ENCODE measurements at regions not wholly inside any gene's neighbourhood (a gene's known extent, or its start where the extent isn't known, plus 50 kb on each side); places are given as distances from the start of the nearest gene placed in this dataset.

- no peak overlapping the region for H3K4me3 ChIP-seq (ENCODE audit: low read length in 2 of 2)
- H3K4me1 ChIP-seq (ENCODE audit: control insufficient read depth, insufficient read depth, low read length): no peaks in the 10 kb centered on the region
- no peaks in the 10 kb centered on the region for H3K27me3 ChIP-seq (ENCODE audit: control insufficient read depth in 1 of 2, insufficient read depth in 2 of 2, low read length in 2 of 2)
- no peaks in the 10 kb centered on the region for H3K36me3 ChIP-seq (ENCODE audit: control insufficient read depth in 2 of 2, insufficient read depth in 2 of 2, low read length in 2 of 2)
- no peak overlapping the region for H3K27ac ChIP-seq (ENCODE audit: low read length)
- H3K9ac ChIP-seq (ENCODE audit: low read length in 2 of 2): no peak overlapping the region
- H3K9me3 ChIP-seq (ENCODE audit: control insufficient read depth in 2 of 2, low read length in 2 of 2): no peaks in the 10 kb centered on the region
Observed at GRCh38 chr13:47350334-47351124, 453.7 kb upstream of the HTR2A start.

- Histone ChIP-seq H3K4me1 (ENCODE audit: control insufficient read depth, insufficient read depth, low read length) (no peaks in the 10 kb centered on the region), H3K9me3 (ENCODE audit: control insufficient read depth in 2 of 2, low read length in 2 of 2) (no peaks in the 10 kb centered on the region), H3K4me3 (ENCODE audit: low read length in 2 of 2) (no peak overlapping the region), H3K36me3 (ENCODE audit: control insufficient read depth in 2 of 2, insufficient read depth in 2 of 2, low read length in 2 of 2) (no peaks in the 10 kb centered on the region), H3K9ac (ENCODE audit: low read length in 2 of 2) (no peak overlapping the region), H3K27me3 (ENCODE audit: control insufficient read depth in 1 of 2, insufficient read depth in 2 of 2, low read length in 2 of 2) (no peaks in the 10 kb centered on the region), H3K27ac (ENCODE audit: low read length) (no peak overlapping the region)
Observed at GRCh38 chr13:47349211-47349610, 452.4 kb upstream of the HTR2A start.

DNA sequence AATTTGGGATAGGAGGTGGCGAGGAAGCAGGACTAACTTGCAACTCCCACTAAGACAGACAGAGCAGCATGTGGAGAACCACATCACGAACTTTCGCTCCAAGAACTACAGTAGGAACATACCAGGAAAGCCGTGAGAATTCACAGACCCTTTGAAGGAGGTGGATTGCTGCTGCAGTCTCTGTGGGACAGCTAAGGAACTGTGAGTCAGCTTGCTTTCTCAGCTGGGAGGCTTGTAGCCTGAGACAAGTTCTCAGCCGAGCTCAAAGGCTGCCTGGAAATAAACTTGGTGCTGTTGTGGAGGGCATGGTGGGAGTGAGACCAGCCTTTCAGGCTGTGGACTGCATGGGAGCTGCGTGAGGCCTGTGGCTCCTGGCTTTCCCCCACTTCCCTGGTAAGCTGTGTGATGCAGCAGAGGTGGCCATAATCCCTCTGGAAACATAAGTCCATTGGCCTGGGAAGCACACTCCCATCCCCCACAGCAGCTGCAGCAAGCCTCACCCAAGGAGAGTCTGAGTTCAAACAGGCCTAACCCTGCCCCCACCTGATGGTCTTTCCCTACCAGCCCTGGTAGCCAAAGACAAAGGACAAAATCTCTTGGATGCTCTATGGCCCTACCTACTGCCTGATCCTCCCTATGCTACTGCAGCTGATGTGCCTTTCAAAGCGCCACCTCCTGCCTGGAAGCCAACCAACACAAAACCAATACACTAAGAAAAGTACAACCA is 441.1 kb upstream of the HTR2A start:
- H3K36me3 ChIP-seq (ENCODE audit: control insufficient read depth in 2 of 2, insufficient read depth in 2 of 2, low read length in 2 of 2): no peaks in the 10 kb centered on the region
- no peak overlapping the region for H3K27ac ChIP-seq (ENCODE audit: low read length)
- H3K9me3 ChIP-seq (ENCODE audit: control insufficient read depth in 2 of 2, low read length in 2 of 2): no peaks in the 10 kb centered on the region
- H3K9ac ChIP-seq (ENCODE audit: low read length in 2 of 2): no peak overlapping the region
- no peaks in the 10 kb centered on the region for H3K27me3 ChIP-seq (ENCODE audit: control insufficient read depth in 1 of 2, insufficient read depth in 2 of 2, low read length in 2 of 2)
- no peak overlapping the region for H3K4me3 ChIP-seq (ENCODE audit: low read length in 2 of 2)
- H3K4me1 ChIP-seq (ENCODE audit: control insufficient read depth, insufficient read depth, low read length): peaks cover 5% of the 10 kb centered on the region

- no peak overlapping the region for H3K9ac ChIP-seq (ENCODE audit: low read length in 2 of 2)
- H3K4me1 ChIP-seq (ENCODE audit: control insufficient read depth, insufficient read depth, low read length): peaks cover 5% of the 10 kb centered on the region
- no peaks in the 10 kb centered on the region for H3K36me3 ChIP-seq (ENCODE audit: control insufficient read depth in 2 of 2, insufficient read depth in 2 of 2, low read length in 2 of 2)
- H3K9me3 ChIP-seq (ENCODE audit: control insufficient read depth in 2 of 2, low read length in 2 of 2): no peaks in the 10 kb centered on the region
- H3K27ac ChIP-seq (ENCODE audit: low read length): no peak overlapping the region
- H3K4me3 ChIP-seq (ENCODE audit: low read length in 2 of 2): no peak overlapping the region
- H3K27me3 ChIP-seq (ENCODE audit: control insufficient read depth in 1 of 2, insufficient read depth in 2 of 2, low read length in 2 of 2): no peaks in the 10 kb centered on the region
Observed at GRCh38 chr13:47334173-47334572, 437.3 kb upstream of the HTR2A start.

DNA sequence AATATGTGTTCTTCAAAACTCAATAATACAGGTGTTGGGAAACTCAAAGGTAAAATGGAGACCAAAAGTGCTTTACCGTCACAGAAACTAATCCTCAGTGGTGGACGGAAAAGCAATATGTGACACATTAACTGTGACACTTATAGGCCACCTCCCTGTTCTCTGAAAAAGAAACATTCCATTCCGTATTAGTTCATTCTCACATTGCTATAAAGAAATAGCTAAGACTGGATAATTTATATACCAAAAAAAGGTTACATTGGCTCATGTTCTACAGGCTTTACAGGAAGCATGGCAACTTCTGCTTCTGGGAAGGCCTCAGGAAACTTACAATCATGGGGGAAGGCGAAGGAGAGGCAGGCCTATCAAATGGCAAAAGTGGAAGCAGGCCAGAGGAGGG is 435.3 kb upstream of the HTR2A start:
- Histone ChIP-seq H3K27ac (ENCODE audit: low read length) (no peak overlapping the region), H3K27me3 (ENCODE audit: control insufficient read depth in 1 of 2, insufficient read depth in 2 of 2, low read length in 2 of 2) (no peaks in the 10 kb centered on the region), H3K9ac (ENCODE audit: low read length in 2 of 2) (no peak overlapping the region), H3K9me3 (ENCODE audit: control insufficient read depth in 2 of 2, low read length in 2 of 2) (no peaks in the 10 kb centered on the region), H3K4me1 (ENCODE audit: control insufficient read depth, insufficient read depth, low read length) (no peaks in the 10 kb centered on the region), H3K4me3 (ENCODE audit: low read length in 2 of 2) (no peak overlapping the region), H3K36me3 (ENCODE audit: control insufficient read depth in 2 of 2, insufficient read depth in 2 of 2, low read length in 2 of 2) (no peaks in the 10 kb centered on the region)

- no peaks in the 10 kb centered on the region for H3K9me3 ChIP-seq (ENCODE audit: control insufficient read depth in 2 of 2, low read length in 2 of 2)
Observed at GRCh38 chr13:47330031-47330430, 433.2 kb upstream of the HTR2A start.

DNA sequence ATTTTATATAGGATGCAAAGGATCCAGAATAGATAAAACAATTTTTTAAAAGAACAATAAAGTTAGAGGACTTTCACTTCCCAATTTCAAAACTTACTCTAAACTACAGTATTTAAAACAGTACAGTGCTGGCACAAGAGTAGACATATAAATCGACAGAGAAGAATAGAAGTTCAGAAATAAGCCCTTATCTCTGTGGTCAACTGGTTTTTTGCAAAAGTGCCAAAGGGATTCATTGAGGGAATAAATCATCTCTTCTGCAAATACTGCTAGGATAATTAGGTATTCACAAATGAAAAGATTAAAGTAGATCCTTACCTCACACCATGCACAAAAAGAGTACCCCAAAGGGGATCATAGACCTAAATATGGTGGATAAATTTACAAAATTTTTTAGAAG is 431.0 kb upstream of the HTR2A start:
- Histone ChIP-seq H3K4me1 (ENCODE audit: control insufficient read depth, insufficient read depth, low read length) (no peaks in the 10 kb centered on the region), H3K9me3 (ENCODE audit: control insufficient read depth in 2 of 2, low read length in 2 of 2) (no peaks in the 10 kb centered on the region)

More at GRCh38 chr13:47330031-47330430, 433.2 kb upstream of the HTR2A start:
- Histone ChIP-seq H3K9ac (ENCODE audit: low read length in 2 of 2) (no peak overlapping the region), H3K4me3 (ENCODE audit: low read length in 2 of 2) (no peak overlapping the region), H3K4me1 (ENCODE audit: control insufficient read depth, insufficient read depth, low read length) (no peaks in the 10 kb centered on the region), H3K27me3 (ENCODE audit: control insufficient read depth in 1 of 2, insufficient read depth in 2 of 2, low read length in 2 of 2) (no peaks in the 10 kb centered on the region), H3K27ac (ENCODE audit: low read length) (no peak overlapping the region), H3K36me3 (ENCODE audit: control insufficient read depth in 2 of 2, insufficient read depth in 2 of 2, low read length in 2 of 2) (no peaks in the 10 kb centered on the region)

GRCh38 chr13:47326061-47326460 is 429.2 kb upstream of the HTR2A start:
- no peak overlapping the region for H3K9ac ChIP-seq (ENCODE audit: low read length in 2 of 2)
- no peak overlapping the region for H3K4me3 ChIP-seq (ENCODE audit: low read length in 2 of 2)
- H3K27me3 ChIP-seq (ENCODE audit: control insufficient read depth in 1 of 2, insufficient read depth in 2 of 2, low read length in 2 of 2): no peaks in the 10 kb centered on the region
- no peak overlapping the region for H3K27ac ChIP-seq (ENCODE audit: low read length)
- H3K36me3 ChIP-seq (ENCODE audit: control insufficient read depth in 2 of 2, insufficient read depth in 2 of 2, low read length in 2 of 2): no peaks in the 10 kb centered on the region
- no peaks in the 10 kb centered on the region for H3K4me1 ChIP-seq (ENCODE audit: control insufficient read depth, insufficient read depth, low read length)
- no peaks in the 10 kb centered on the region for H3K9me3 ChIP-seq (ENCODE audit: control insufficient read depth in 2 of 2, low read length in 2 of 2)

More for the DNA sequence above, 431.0 kb upstream of the HTR2A start:
- H3K27me3 ChIP-seq (ENCODE audit: control insufficient read depth in 1 of 2, insufficient read depth in 2 of 2, low read length in 2 of 2): no peaks in the 10 kb centered on the region
- no peak overlapping the region for H3K9ac ChIP-seq (ENCODE audit: low read length in 2 of 2)
- H3K4me3 ChIP-seq (ENCODE audit: low read length in 2 of 2): no peak overlapping the region
- no peak overlapping the region for H3K27ac ChIP-seq (ENCODE audit: low read length)
- H3K36me3 ChIP-seq (ENCODE audit: control insufficient read depth in 2 of 2, insufficient read depth in 2 of 2, low read length in 2 of 2): no peaks in the 10 kb centered on the region

- no peaks in the 10 kb centered on the region for H3K9me3 ChIP-seq (ENCODE audit: control insufficient read depth in 2 of 2, low read length in 2 of 2)
- no peaks in the 10 kb centered on the region for H3K27me3 ChIP-seq (ENCODE audit: control insufficient read depth in 1 of 2, insufficient read depth in 2 of 2, low read length in 2 of 2)
- no peak overlapping the region for H3K27ac ChIP-seq (ENCODE audit: low read length)
- no peak overlapping the region for H3K4me3 ChIP-seq (ENCODE audit: low read length in 2 of 2)
- no peaks in the 10 kb centered on the region for H3K36me3 ChIP-seq (ENCODE audit: control insufficient read depth in 2 of 2, insufficient read depth in 2 of 2, low read length in 2 of 2)
- H3K9ac ChIP-seq (ENCODE audit: low read length in 2 of 2): no peak overlapping the region
- no peaks in the 10 kb centered on the region for H3K4me1 ChIP-seq (ENCODE audit: control insufficient read depth, insufficient read depth, low read length)
Observed at GRCh38 chr13:47317356-47317755, 420.5 kb upstream of the HTR2A start.

DNA sequence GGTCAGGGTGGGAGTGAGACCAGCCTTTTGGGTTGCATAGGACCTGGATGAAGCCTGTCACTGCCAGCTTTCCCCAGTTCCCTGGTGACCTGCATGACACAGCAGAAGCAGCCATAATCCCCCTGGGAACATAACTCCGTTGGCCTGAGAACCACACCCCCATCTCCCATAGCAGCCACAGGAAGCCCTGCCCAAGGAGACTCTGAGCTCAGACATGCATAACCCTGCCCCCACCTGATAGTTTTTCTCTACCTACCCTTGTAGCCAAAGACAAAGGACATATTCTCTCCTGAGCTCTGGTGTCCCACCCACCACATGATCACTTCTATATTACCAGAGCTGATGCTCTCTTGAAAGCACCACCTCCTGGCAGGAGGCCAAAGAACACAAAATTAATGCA is 413.5 kb upstream of the HTR2A start:
- Histone ChIP-seq H3K27ac (ENCODE audit: low read length) (no peak overlapping the region), H3K9ac (ENCODE audit: low read length in 2 of 2) (no peak overlapping the region), H3K27me3 (ENCODE audit: control insufficient read depth in 1 of 2, insufficient read depth in 2 of 2, low read length in 2 of 2) (no peaks in the 10 kb centered on the region), H3K4me3 (ENCODE audit: low read length in 2 of 2) (no peak overlapping the region), H3K9me3 (ENCODE audit: control insufficient read depth in 2 of 2, low read length in 2 of 2) (peaks cover 4 to 7% of the 10 kb centered on the region in 2 donors), H3K4me1 (ENCODE audit: control insufficient read depth, insufficient read depth, low read length) (no peaks in the 10 kb centered on the region), H3K36me3 (ENCODE audit: control insufficient read depth in 2 of 2, insufficient read depth in 2 of 2, low read length in 2 of 2) (no peaks in the 10 kb centered on the region)

DNA sequence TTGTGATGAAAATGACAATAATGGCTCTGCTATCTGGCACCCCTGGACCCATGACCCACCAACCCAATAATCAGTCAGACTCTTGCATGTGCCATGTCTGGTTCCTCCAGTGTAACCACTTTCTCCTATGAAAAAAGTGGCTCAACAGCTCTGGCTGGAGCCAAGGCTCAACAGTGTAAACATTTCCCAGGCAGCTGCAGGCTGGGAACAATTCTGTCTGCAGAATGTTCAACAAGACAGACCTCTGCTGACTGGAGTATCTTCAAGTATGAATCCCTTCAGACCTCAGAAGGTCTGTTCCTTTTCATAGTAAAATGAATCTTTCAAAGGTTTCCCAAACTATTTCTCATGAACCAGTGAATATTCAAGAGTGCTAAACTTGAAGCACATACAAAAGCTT is 410.1 kb upstream of the HTR2A start:
- H3K36me3 ChIP-seq (ENCODE audit: control insufficient read depth in 2 of 2, insufficient read depth in 2 of 2, low read length in 2 of 2): no peaks in the 10 kb centered on the region
- no peaks in the 10 kb centered on the region for H3K4me1 ChIP-seq (ENCODE audit: control insufficient read depth, insufficient read depth, low read length)
- H3K27ac ChIP-seq (ENCODE audit: low read length): no peak overlapping the region
- no peak overlapping the region for H3K4me3 ChIP-seq (ENCODE audit: low read length in 2 of 2)
- H3K9me3 ChIP-seq (ENCODE audit: control insufficient read depth in 2 of 2, low read length in 2 of 2): peaks cover 4 to 7% of the 10 kb centered on the region in 2 donors
- H3K9ac ChIP-seq (ENCODE audit: low read length in 2 of 2): no peak overlapping the region
- H3K27me3 ChIP-seq (ENCODE audit: control insufficient read depth in 1 of 2, insufficient read depth in 2 of 2, low read length in 2 of 2): no peaks in the 10 kb centered on the region
